CD4-positive, alpha-beta T cell treated with Interleukin-6 for 4 hours (primary cell): ENCODE measurements at regions not wholly inside any gene's neighbourhood (a gene's known extent, or its start where the extent isn't known, plus 50 kb on each side); places are given as distances from the start of the nearest gene placed in this dataset.

ENCODE experiments used
- DNase-seq: peaks from one replicate; pipeline ENCODE4 v3.0.0-alpha.2; 2020; ENCODE audit warnings: mixed read lengths

DNA sequence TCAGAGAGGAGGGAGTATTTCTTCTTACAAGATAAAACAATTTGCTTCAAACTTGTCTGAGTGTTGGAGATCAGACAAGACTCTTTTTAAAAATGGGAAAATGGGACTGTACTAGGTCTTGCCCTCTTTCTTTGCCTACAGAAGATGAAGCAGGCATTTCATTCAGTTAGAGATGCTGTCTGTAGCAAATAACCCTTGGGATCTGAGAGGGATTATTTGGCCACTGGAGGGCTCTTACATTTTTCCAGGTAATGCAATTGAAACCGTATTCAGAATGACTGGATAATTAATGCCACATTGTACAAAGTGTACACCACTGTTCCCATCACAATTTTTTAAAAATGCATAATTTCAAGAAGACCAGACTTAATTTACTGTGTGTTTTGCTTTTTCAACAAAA, 258.5 kb upstream of the KIRREL3 start:
- DNase-seq: no peak

DNA sequence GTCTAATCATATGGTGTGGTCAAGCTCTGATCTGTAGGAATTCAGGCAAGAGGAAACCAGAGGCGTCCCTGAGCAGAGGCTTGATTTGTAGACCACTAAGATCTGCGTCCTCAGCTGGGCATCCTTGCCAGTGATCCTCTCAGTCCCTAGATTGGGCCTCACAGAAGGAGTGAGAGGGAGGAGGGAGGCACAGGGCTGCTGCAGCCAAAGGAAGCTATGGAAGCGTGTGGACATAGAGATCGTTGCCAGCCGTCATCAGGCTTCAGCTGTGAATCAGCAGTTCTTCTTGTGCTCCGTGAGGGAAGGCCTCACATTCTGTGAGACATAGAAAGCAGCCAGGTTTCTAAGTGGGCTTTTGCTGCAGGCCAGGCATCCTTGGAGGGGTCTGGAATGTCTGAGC, 254.6 kb upstream of the KIRREL3 start:
- DNase-seq: no peak

- DNase-seq: no peak
Measured at GRCh38 chr11:127252321-127252720, 251.8 kb upstream of the KIRREL3 start.

DNA sequence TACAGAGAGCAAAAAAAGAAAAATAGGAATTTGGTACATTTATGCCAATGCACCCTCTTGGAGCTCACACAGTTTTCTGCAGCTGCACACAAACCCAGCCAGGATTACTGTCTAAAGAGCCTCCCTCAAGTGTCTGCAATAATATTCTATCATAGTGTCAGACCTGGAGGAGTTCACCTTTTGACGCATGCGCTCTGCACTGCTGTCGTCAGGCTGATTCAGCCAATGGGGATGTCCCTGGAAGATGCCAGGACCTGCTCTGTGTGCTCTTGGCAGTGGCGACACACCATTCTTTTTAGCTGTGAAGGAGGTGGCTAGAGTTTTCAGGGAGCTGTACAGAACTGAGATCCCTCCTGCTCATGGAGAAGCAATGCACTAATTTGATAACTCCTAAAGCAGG, 249.0 kb upstream of the KIRREL3 start:
- no peak for DNase-seq

- no peak for DNase-seq
Measured at GRCh38 chr11:127248476-127248875, 247.9 kb upstream of the KIRREL3 start.

- no peak for DNase-seq
Measured at GRCh38 chr11:127247261-127247851, 246.8 kb upstream of the KIRREL3 start.

DNA sequence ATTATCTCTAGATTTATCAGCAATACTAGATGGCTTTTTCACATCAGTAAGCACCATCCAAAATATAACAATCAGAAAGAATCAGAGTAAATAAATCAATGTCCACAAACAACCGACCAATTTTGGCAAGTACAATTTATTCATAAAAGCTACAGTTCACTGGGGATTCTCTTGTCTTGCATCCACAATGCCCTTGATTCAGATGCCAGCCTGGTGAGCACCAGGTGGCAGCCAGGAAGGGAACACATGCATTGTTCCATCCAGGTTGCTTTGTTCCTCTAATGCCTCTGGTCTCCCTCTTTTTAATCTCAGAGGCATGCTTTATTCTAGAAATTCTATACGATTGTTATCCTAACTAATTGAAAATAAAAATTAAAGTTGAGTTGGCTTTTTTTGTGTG, 242.1 kb upstream of the KIRREL3 start:
- DNase-seq: no peak

GRCh38 chr11:127238321-127238720, 237.8 kb upstream of the KIRREL3 start:
- DNase-seq: no peak

- DNase-seq: no peak
Measured at GRCh38 chr11:127236776-127237175, 236.2 kb upstream of the KIRREL3 start.

- DNase-seq: no peak
Measured at GRCh38 chr11:127233998-127234397, 233.4 kb upstream of the KIRREL3 start.

DNA sequence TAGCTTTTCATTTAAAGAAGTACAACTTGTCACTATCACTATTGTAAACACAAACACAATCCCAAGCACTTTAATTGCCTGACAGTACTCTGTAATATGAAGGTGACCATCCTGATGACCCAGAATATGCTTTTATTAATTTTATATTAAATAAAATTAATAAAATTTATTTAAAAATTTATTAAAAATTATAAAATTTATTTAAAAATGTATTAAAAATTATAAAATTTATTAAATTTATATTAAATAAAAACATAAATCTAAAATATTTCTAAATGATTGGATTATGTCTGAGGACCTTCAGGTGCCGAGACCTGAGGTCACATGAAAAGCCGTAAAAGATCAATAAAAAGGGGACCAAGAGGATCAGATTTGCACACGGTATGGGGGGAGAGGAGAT, 229.8 kb upstream of the KIRREL3 start:
- DNase-seq: no peak

DNA sequence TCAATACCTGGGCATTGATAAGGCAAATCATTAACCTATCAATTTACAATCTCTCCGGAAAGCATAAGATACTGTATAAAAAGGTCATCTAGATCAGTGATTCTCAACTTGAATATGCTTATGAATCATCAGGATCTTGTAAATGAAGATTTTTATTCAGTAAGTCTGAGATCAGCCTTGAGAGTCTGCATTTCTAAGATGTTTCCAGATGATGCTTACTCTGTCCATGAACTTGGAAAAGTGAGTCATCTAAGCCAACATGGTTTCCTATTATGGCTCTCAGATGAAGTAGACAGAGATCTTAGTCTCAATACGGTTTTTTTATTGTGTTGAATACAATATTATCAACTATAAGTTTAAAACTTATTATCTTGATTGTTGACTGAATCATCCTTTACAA, 226.4 kb upstream of the KIRREL3 start:
- DNase-seq: no peak

- DNase-seq: no peak
Measured at GRCh38 chr11:127226380-127226779, 225.8 kb upstream of the KIRREL3 start.

- DNase-seq: no peak
Measured at GRCh38 chr11:127225619-127226018, 225.0 kb upstream of the KIRREL3 start.

GRCh38 chr11:127224276-127224675, 223.7 kb upstream of the KIRREL3 start:
- no peak for DNase-seq

DNA sequence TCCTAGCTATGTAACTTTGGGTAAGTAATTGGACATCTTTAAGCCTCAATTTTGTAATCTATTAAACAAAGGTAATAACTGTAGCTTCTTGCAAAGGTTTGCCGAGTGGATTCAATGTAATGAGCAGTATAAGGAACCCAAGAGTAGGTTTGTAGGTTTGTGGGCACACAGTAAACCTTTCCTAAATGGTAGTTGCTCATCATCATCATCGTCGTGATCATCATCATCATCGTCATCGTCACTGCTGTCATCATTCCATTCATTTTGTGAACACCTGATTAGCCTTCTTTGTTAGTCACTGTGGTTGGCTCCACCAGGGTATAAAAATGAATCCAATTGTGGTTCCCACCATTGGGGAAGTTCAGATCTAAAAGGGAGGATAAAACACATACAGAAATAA, 223.1 kb upstream of the KIRREL3 start:
- DNase-seq: no peak

- DNase-seq: no peak
Measured at GRCh38 chr11:127223026-127223425, 222.5 kb upstream of the KIRREL3 start.

DNA sequence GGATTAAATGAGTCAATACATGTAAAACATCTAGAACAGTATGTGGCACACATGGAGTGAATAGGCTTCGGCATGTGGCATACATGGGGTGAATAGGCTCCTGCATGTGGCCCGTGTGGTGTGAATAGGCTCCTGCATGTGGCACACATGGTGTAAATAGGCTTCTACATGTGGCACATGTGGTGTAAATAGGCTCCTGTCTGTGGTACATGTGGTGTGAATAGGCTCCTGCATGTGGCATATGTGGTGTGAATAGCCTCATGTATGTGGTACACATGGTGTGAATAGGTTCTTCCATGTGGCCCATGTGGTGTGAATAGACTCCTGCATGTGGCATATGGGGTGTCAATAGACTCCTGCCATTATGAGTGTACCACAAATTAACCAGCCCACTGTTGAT, 219.1 kb upstream of the KIRREL3 start:
- DNase-seq: no peak

DNA sequence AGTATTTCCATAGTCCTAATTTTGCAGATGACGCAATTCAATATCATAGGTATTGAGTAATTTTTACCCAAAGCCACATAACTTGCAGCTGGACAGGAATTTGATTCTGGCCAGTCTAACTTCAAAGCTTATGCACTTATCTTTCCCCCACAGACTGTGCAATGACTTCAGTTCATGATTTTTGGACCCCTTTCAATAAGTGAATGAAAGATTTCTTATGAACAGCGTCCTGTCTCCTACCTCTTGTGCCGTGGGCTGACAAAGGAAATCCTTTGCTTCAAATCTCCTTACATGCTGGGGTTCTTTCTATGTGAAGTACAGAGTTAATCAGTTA, 217.7 kb upstream of the KIRREL3 start:
- DNase-seq: no peak

- DNase-seq: no peak
Measured at GRCh38 chr11:127217452-127218274, 217.1 kb upstream of the KIRREL3 start.

- DNase-seq: no peak
Measured at GRCh38 chr11:127205688-127206217, 205.2 kb upstream of the KIRREL3 start.

GRCh38 chr11:127203490-127203889, 202.9 kb upstream of the KIRREL3 start:
- no peak for DNase-seq

GRCh38 chr11:127202105-127202504, 201.5 kb upstream of the KIRREL3 start:
- no peak for DNase-seq

DNA sequence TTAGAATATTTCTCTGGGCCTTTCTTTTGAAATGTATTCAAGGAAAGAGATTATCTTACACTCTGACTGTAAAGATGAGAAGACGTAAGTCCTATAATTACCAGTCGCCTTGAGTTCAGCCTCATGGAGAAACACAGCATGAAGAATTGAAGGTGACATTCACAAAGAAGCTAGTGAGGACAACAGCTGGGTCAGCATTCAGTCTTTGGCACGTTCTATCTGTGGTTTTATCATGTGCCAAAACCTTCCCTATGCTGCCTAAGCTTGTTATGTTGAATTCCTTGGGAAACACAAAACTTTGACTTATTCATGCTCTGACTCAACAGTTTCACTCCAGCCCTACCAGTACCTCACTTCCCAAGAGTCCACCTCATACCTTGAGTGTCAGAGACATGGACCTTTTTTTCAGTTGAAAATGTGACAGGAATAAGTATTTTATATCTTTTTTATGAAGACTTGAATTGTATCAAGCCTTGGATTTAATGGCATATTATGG, 198.8 kb upstream of the KIRREL3 start:
- DNase-seq: no peak
